ENCODE measurements at regions not wholly inside any gene's neighbourhood (a gene's known extent, or its start where the extent isn't known, plus 50 kb on each side); places are given as distances from the start of the nearest gene placed in this dataset.

DNA sequence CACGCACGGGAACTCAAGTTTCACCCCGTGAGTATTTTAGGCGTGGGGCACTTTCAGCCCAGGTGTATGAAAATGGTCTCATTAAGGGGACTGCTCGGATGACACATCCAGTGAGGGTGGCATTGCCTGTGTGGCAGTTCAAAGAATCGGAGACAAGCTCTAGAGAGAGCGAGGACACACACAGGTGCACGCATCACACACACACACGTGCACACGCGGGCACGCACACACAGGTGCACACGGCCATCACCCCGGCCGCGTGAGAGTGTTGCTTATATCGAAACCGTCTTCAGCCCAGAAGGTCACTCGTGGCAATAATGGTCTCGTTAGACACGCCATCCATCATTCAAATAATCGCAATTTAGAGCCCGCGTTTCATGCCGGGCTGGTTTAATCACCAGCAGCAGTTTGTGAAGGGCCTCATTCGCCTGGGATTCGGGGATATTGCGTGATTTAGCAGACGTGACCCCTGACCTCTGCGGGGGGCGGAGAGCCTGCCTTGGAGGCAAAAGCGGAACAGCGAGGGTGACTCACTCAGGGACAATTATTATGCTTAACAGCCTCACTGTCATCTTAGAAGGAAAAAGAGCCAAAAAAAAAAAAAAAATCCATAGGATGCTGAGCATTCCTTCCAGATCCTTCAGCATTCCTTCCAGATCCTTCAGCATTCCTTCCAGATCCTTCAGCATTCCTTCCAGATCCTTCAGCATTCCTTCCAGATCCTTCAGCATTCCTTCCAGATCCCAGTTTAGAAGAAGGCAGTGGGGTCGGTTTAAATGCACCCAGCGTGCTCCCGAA is 89.4 kb upstream of the PPP2R3B start:
- no peak overlapping the region for H3K27ac ChIP-seq (ENCODE audit: low read depth, low read length)
- CTCF ChIA-PET, result no interaction called here
- TF ChIP-seq, protein P1, sequence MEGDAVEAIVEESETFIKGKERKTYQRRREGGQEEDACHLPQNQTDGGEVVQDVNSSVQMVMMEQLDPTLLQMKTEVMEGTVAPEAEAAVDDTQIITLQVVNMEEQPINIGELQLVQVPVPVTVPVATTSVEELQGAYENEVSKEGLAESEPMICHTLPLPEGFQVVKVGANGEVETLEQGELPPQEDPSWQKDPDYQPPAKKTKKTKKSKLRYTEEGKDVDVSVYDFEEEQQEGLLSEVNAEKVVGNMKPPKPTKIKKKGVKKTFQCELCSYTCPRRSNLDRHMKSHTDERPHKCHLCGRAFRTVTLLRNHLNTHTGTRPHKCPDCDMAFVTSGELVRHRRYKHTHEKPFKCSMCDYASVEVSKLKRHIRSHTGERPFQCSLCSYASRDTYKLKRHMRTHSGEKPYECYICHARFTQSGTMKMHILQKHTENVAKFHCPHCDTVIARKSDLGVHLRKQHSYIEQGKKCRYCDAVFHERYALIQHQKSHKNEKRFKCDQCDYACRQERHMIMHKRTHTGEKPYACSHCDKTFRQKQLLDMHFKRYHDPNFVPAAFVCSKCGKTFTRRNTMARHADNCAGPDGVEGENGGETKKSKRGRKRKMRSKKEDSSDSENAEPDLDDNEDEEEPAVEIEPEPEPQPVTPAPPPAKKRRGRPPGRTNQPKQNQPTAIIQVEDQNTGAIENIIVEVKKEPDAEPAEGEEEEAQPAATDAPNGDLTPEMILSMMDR (IDR thresholded peaks at IDR 0.05; ENCODE audit: low read depth, low read length), result no peak
- H3K9me3 ChIP-seq (ENCODE audit: control insufficient read depth, insufficient read depth, low read length), result peaks cover 76% of the 10 kb centered on the region
- no peak overlapping the region for H3K4me3 ChIP-seq (ENCODE audit: low read depth, low read length)
- DNase-seq (ENCODE audit: low read depth, low spot score), result no peak
- POLR2A ChIA-PET, result no interaction called here
- H3K27me3 ChIP-seq (ENCODE audit: control insufficient read depth, insufficient read depth, low read length), result no peaks in the 10 kb centered on the region

DNA sequence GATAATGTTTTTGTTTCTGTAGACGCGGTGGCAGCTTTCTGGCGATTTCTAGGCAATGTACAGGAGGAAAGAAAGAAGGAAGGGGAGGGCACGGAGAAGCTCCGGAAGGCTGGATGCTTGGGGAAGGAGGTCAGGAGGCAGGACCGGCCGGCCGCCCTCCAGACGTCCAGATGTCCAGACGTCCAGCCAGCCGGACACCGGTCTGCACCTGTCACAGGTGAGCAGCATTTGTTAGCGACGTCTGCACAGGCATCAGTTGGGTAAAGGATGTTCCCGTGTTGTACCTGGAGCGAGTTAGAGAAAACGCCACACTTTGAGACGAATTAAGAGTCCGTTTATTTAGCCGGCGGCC is 90.0 kb upstream of the PPP2R3B start:
- POLR2A ChIA-PET, result no interaction called here
- CTCF ChIA-PET, result no interaction called here
- Histone ChIP-seq H3K27me3 (ENCODE audit: control insufficient read depth, insufficient read depth, low read length) (no peaks in the 10 kb centered on the region), H3K27ac (ENCODE audit: low read depth, low read length) (no peak overlapping the region), H3K4me3 (ENCODE audit: low read depth, low read length) (no peak overlapping the region), H3K9me3 (ENCODE audit: control insufficient read depth, insufficient read depth, low read length) (peaks cover 82% of the 10 kb centered on the region)
- TF ChIP-seq, protein P1 (IDR thresholded peaks at IDR 0.05; ENCODE audit: low read depth, low read length), result no peak
- DNase-seq (ENCODE audit: low read depth, low spot score), result no peak

DNA sequence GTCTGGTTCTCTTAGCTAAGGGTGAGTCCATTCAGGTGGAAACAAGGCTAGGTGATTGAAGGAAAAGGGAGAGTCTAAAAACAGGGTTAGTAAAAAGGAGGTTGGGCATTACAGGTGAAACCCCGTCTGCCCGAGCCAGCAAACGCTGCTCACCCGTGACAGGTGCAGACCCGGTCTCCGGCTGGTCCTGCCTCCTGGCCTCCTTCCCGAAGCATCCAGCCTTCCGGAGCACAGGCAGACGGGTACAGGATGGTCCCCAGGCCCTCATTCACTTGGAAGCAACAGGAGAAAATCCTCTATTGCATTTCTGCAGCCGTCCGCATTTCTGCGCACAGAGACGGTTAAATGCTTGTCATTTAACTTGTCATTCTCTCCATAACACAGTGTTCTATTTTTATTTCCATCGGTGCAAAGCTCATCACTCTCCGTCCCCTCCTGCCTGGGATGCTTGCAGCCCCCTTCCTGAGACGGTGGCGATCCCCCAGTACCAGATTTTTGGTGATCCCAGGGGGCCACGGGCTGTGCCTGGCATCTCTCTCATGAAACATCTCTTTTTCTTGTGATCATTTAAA is 90.8 kb upstream of the PPP2R3B start:
- Histone ChIP-seq H3K9me3 (ENCODE audit: control insufficient read depth, insufficient read depth, low read length) (peaks cover 83% of the 10 kb centered on the region), H3K4me3 (ENCODE audit: low read depth, low read length) (no peak overlapping the region), H3K27ac (ENCODE audit: low read depth, low read length) (no peak overlapping the region), H3K27me3 (ENCODE audit: control insufficient read depth, insufficient read depth, low read length) (no peaks in the 10 kb centered on the region)
- TF ChIP-seq, protein P1 (IDR thresholded peaks at IDR 0.05; ENCODE audit: low read depth, low read length), result no peak
- CTCF ChIA-PET, result no interaction called here
- DNase-seq (ENCODE audit: low read depth, low spot score), result no peak
- POLR2A ChIA-PET, result no interaction called here

DNA sequence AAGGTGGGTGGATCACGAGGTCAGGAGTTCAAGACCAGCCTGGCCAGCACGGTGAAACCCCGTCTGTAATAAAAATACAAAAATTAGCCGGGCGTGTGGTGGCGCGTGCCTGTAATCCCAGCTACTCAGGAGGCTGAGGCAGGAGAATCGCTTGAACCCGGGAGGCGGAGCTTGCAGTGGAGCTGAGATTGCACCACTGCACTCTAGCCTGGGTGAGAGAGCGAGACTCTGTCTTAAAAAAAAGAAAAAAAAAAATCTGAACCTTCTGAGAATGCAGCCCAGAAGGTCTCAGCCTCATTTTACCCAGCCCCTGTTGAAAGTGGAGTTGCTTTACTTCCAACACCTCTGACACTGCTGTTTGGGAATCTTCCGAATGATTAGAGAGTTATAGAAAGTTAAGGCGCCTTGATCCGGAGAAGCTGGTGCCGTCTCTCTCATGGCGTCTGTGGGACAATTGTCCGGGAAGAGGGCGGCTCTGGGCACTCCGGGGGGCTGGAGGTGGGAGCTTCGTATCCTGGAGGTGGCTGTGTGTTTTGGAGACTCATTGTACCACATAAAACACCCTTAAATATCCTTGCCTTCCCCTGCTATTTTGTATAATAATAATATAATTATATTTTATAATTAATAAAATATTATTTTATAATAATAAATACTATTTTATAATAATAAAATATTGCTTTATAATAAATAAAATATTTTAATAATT is 92.7 kb upstream of the PPP2R3B start:
- Histone ChIP-seq H3K9me3 (ENCODE audit: control insufficient read depth, insufficient read depth, low read length) (peaks cover 82% of the 10 kb centered on the region), H3K27ac (ENCODE audit: low read depth, low read length) (no peak overlapping the region), H3K4me3 (ENCODE audit: low read depth, low read length) (no peak overlapping the region), H3K27me3 (ENCODE audit: control insufficient read depth, insufficient read depth, low read length) (no peaks in the 10 kb centered on the region)
- POLR2A ChIA-PET, result no interaction called here
- no peak for DNase-seq (ENCODE audit: low read depth, low spot score)
- TF ChIP-seq, protein P1 (IDR thresholded peaks at IDR 0.05; ENCODE audit: low read depth, low read length), result no peak
- CTCF ChIA-PET, result no interaction called here

DNA sequence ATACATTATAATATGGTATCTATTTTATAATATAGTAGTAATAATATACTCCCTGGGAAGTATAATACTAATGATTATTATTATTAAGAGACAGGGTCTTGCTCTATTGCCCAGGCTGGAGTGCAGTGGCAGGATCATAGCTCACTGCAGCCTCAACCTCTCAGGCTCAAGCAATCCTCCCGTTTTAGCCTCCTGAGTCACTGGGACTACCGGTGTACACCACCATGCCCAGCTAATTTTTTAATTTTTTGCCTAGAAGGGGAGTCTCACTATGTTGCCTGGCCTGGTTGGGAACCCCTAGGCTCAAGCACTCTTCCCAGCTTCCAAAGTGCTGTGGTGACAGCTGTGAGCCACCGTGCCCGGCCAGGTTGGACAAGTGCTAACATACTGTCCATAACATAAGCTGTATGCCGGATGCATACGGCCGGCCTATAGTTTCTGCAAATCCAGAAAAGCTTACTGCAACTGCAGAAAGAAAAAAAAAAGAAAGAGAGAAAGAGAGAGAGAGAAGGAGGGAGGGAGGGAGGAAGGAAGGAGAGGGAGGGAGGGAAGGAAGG is 94.2 kb upstream of the PPP2R3B start:
- TF ChIP-seq, protein P1 (IDR thresholded peaks at IDR 0.05; ENCODE audit: low read depth, low read length), result no peak
- DNase-seq (ENCODE audit: low read depth, low spot score), result no peak
- ChIA-PET POLR2A (no interaction called here), CTCF (no interaction called here)
- Histone ChIP-seq H3K27me3 (ENCODE audit: control insufficient read depth, insufficient read depth, low read length) (no peaks in the 10 kb centered on the region), H3K4me3 (ENCODE audit: low read depth, low read length) (no peak overlapping the region), H3K9me3 (ENCODE audit: control insufficient read depth, insufficient read depth, low read length) (peaks cover 72% of the 10 kb centered on the region), H3K27ac (ENCODE audit: low read depth, low read length) (no peak overlapping the region)
